K562 (cell line): ENCODE measurements at regions not wholly inside any gene's neighbourhood (a gene's known extent, or its start where the extent isn't known, plus 50 kb on each side); places are given as distances from the start of the nearest gene placed in this dataset.

ENCODE experiments used
- ZNF175 ChIP-seq: fragments of 200-800 bp; sonication (Bioruptor generic); IDR thresholded peaks from 2 replicates; pipeline ENCODE4 v1.6.1; 2016; ENCODE audit warnings: low read depth, mild to moderate bottlenecking, missing genetic modification characterization, missing compliant biosample characterization
- ZNF785 ChIP-seq: fragments of 250-450 bp; sonication (Bioruptor Pico); IDR thresholded peaks from 2 replicates; pipeline ENCODE4 v1.4.0; 2020; ENCODE audit warnings: mild to moderate bottlenecking

GRCh38 chr7:136039577-136040345, 62.6 kb upstream of the MTPN start:
- TF ChIP-seq ZNF785 (CRISPR knock-in tag), result no peak
- no peak for TF ChIP-seq ZNF175
